ENCODE measurements at regions not wholly inside any gene's neighbourhood (a gene's known extent, or its start where the extent isn't known, plus 50 kb on each side); places are given as distances from the start of the nearest gene placed in this dataset.

GRCh38 chr5:94024101-94024500 is 282.7 kb upstream of the POU5F2 start (continued):
- TF ChIP-seq, protein P1, sequence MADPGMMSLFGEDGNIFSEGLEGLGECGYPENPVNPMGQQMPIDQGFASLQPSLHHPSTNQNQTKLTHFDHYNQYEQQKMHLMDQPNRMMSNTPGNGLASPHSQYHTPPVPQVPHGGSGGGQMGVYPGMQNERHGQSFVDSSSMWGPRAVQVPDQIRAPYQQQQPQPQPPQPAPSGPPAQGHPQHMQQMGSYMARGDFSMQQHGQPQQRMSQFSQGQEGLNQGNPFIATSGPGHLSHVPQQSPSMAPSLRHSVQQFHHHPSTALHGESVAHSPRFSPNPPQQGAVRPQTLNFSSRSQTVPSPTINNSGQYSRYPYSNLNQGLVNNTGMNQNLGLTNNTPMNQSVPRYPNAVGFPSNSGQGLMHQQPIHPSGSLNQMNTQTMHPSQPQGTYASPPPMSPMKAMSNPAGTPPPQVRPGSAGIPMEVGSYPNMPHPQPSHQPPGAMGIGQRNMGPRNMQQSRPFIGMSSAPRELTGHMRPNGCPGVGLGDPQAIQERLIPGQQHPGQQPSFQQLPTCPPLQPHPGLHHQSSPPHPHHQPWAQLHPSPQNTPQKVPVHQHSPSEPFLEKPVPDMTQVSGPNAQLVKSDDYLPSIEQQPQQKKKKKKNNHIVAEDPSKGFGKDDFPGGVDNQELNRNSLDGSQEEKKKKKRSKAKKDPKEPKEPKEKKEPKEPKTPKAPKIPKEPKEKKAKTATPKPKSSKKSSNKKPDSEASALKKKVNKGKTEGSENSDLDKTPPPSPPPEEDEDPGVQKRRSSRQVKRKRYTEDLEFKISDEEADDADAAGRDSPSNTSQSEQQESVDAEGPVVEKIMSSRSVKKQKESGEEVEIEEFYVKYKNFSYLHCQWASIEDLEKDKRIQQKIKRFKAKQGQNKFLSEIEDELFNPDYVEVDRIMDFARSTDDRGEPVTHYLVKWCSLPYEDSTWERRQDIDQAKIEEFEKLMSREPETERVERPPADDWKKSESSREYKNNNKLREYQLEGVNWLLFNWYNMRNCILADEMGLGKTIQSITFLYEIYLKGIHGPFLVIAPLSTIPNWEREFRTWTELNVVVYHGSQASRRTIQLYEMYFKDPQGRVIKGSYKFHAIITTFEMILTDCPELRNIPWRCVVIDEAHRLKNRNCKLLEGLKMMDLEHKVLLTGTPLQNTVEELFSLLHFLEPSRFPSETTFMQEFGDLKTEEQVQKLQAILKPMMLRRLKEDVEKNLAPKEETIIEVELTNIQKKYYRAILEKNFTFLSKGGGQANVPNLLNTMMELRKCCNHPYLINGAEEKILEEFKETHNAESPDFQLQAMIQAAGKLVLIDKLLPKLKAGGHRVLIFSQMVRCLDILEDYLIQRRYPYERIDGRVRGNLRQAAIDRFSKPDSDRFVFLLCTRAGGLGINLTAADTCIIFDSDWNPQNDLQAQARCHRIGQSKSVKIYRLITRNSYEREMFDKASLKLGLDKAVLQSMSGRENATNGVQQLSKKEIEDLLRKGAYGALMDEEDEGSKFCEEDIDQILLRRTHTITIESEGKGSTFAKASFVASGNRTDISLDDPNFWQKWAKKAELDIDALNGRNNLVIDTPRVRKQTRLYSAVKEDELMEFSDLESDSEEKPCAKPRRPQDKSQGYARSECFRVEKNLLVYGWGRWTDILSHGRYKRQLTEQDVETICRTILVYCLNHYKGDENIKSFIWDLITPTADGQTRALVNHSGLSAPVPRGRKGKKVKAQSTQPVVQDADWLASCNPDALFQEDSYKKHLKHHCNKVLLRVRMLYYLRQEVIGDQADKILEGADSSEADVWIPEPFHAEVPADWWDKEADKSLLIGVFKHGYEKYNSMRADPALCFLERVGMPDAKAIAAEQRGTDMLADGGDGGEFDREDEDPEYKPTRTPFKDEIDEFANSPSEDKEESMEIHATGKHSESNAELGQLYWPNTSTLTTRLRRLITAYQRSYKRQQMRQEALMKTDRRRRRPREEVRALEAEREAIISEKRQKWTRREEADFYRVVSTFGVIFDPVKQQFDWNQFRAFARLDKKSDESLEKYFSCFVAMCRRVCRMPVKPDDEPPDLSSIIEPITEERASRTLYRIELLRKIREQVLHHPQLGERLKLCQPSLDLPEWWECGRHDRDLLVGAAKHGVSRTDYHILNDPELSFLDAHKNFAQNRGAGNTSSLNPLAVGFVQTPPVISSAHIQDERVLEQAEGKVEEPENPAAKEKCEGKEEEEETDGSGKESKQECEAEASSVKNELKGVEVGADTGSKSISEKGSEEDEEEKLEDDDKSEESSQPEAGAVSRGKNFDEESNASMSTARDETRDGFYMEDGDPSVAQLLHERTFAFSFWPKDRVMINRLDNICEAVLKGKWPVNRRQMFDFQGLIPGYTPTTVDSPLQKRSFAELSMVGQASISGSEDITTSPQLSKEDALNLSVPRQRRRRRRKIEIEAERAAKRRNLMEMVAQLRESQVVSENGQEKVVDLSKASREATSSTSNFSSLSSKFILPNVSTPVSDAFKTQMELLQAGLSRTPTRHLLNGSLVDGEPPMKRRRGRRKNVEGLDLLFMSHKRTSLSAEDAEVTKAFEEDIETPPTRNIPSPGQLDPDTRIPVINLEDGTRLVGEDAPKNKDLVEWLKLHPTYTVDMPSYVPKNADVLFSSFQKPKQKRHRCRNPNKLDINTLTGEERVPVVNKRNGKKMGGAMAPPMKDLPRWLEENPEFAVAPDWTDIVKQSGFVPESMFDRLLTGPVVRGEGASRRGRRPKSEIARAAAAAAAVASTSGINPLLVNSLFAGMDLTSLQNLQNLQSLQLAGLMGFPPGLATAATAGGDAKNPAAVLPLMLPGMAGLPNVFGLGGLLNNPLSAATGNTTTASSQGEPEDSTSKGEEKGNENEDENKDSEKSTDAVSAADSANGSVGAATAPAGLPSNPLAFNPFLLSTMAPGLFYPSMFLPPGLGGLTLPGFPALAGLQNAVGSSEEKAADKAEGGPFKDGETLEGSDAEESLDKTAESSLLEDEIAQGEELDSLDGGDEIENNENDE (IDR thresholded peaks at IDR 0.05; ENCODE audit: insufficient replicate concordance, low read length), result no peak
- TF ChIP-seq MAFK (IDR thresholded peaks at IDR 0.05; ENCODE audit: low read depth, low read length) (no peak), E2F6 (IDR thresholded peaks at IDR 0.05) (no peak), NANOG (IDR thresholded peaks at IDR 0.05; ENCODE audit: insufficient read depth, low read depth, low read length, poor library complexity, severe bottlenecking) (no peak)

All from H1 (cell line).